IMR-90 (cell line): ENCODE measurements at regions not wholly inside any gene's neighbourhood (a gene's known extent, or its start where the extent isn't known, plus 50 kb on each side); places are given as distances from the start of the nearest gene placed in this dataset.

ENCODE experiments used
- ATAC-seq: fragments of 200-7000 bp; cut with Tn5 transposase; 2 replicates; pipeline ENCODE4 v1.9.1; 2020; ENCODE audit warnings: low read depth, mild to moderate bottlenecking, moderate library complexity
- BruUV-seq: library from RNA; stranded (reverse); fragments of 400-500 nt; replicated peaks from 2 replicates; lab custom pipeline; 2021; lab: Mats Ljungman, UMichigan
- CTCF ChIA-PET: fragments of 300-600 bp; formaldehyde crosslinking; extraction: SDS; loops from one replicate; lab custom pipeline; 2021; ENCODE audit warnings: antibody characterized with exemption; lab: Yijun Ruan, JAX
- POLR2A ChIA-PET: fragments of 300-600 bp; sonication (Branson Sonifier 250); formaldehyde crosslinking; loops from one replicate; lab custom pipeline; 2022; ENCODE audit warnings: antibody characterized with exemption; ENCODE audit not compliant: unreplicated experiment; lab: Charles Lee
- DNase-seq: peaks from one replicate; pipeline ENCODE4 v3.0.0; 2013
- H2AFZ ChIP-seq: replicated peaks from 2 replicates; pipeline ENCODE3; 2013; ENCODE audit warnings: low read length, mild to moderate bottlenecking; ENCODE audit not compliant: poor library complexity
- H2AK5ac ChIP-seq: 2 replicates; pipeline ENCODE4 v1.6.1; 2013; ENCODE audit warnings: low read depth, low read length, inconsistent platforms
- H2AK9ac ChIP-seq: replicated peaks from 2 replicates; pipeline ENCODE3; 2013; ENCODE audit warnings: mild to moderate bottlenecking, low read depth, low read length, moderate library complexity; ENCODE audit not compliant: poor library complexity
- H2BK120ac ChIP-seq: 2 replicates; pipeline ENCODE4 v1.6.1; 2013; ENCODE audit warnings: low read depth, low read length, inconsistent platforms
- H2BK15ac ChIP-seq: 3 replicates; pipeline ENCODE4 v1.6.1; 2013; ENCODE audit warnings: low read depth, low read length, inconsistent platforms
- H2BK20ac ChIP-seq: 2 replicates; pipeline ENCODE4 v1.6.1; 2013; ENCODE audit warnings: low read depth, mild to moderate bottlenecking, inconsistent platforms, low read length, moderate library complexity
- H2BK5ac ChIP-seq: 2 replicates; pipeline ENCODE4 v1.6.1; 2013; ENCODE audit warnings: mild to moderate bottlenecking, low read depth, low read length, inconsistent platforms; ENCODE audit not compliant: poor library complexity, severe bottlenecking
- H3K14ac ChIP-seq: replicated peaks from 2 replicates; pipeline ENCODE4 v1.6.1; 2013; ENCODE audit warnings: low read depth, low read length, inconsistent platforms
- H3K18ac ChIP-seq: 2 replicates; pipeline ENCODE4 v1.6.1; 2013; ENCODE audit warnings: low read depth, low read length, control low read depth
- H3K23ac ChIP-seq: 2 replicates; pipeline ENCODE4 v1.6.1; 2013; ENCODE audit warnings: low read depth, low read length, inconsistent platforms
- H3K27ac ChIP-seq: 2 replicates; pipeline ENCODE4 v1.5.1; 2013; ENCODE audit warnings: mild to moderate bottlenecking, control low read depth, low read length; ENCODE audit not compliant: insufficient read depth
- H3K27me3 ChIP-seq: 2 replicates; pipeline ENCODE4 v1.6.1; 2013; ENCODE audit warnings: low read length; ENCODE audit not compliant: control insufficient read depth, insufficient read depth
- H3K36me3 ChIP-seq: 2 replicates; pipeline ENCODE4 v1.6.1; 2013; ENCODE audit warnings: low read length, mixed read lengths; ENCODE audit not compliant: control insufficient read depth, insufficient read depth
- H3K4ac ChIP-seq: 2 replicates; pipeline ENCODE4 v1.6.1; 2013; ENCODE audit warnings: low read depth, low read length, inconsistent platforms
- H3K4me1 ChIP-seq: 2 replicates; pipeline ENCODE4 v1.6.1; 2013; ENCODE audit warnings: low read length, mixed read lengths; ENCODE audit not compliant: control insufficient read depth, insufficient read depth
- H3K4me2 ChIP-seq: 2 replicates; pipeline ENCODE4 v1.6.1; 2013; ENCODE audit warnings: low read depth, mild to moderate bottlenecking, control low read depth, low read length, moderate library complexity
- H3K4me3 ChIP-seq: 2 replicates; pipeline ENCODE4 v1.5.1; 2013; ENCODE audit warnings: low read depth, mild to moderate bottlenecking, control low read depth, low read length, moderate library complexity; ENCODE audit not compliant: insufficient read depth
- H3K56ac ChIP-seq: 2 replicates; pipeline ENCODE4 v1.6.1; 2013; ENCODE audit warnings: low read length, inconsistent platforms; ENCODE audit not compliant: insufficient read depth; ENCODE audit errors: extremely low read depth
- H3K79me1 ChIP-seq, 2 experiments: 2 replicates each; pipeline ENCODE4 v1.6.1; 2013; ENCODE audit warnings: low read length in 2 of 2, inconsistent platforms in 1 of 2, low read depth in 1 of 2
- H3K9ac ChIP-seq: 2 replicates; pipeline ENCODE4 v1.6.1; 2013; ENCODE audit warnings: low read depth, low read length, control low read depth
- H3K9me1 ChIP-seq: 2 replicates; pipeline ENCODE4 v1.6.1; 2013; ENCODE audit warnings: low read length, inconsistent platforms; ENCODE audit not compliant: insufficient read depth
- H3K9me3 ChIP-seq: 2 replicates; pipeline ENCODE4 v1.6.1; 2013; ENCODE audit warnings: low read length; ENCODE audit not compliant: control insufficient read depth, insufficient read depth
- H4K20me1 ChIP-seq: 2 replicates; pipeline ENCODE4 v1.6.1; 2013; ENCODE audit warnings: low read length, inconsistent platforms; ENCODE audit not compliant: insufficient read depth
- H4K5ac ChIP-seq: 2 replicates; pipeline ENCODE4 v1.6.1; 2013; ENCODE audit warnings: mild to moderate bottlenecking, low read depth, low read length, control low read depth
- H4K8ac ChIP-seq, 2 experiments: 2 replicates each; pipeline ENCODE4 v1.6.1; 2013; ENCODE audit warnings: low read depth in 2 of 2, low read length in 2 of 2, control low read depth in 1 of 2, inconsistent platforms in 1 of 2
- H4K91ac ChIP-seq: 2 replicates; pipeline ENCODE4 v1.6.1; 2013; ENCODE audit warnings: low read depth, low read length, inconsistent platforms; ENCODE audit not compliant: insufficient read depth
- BHLHE40 ChIP-seq: fragments of 150-350 bp; IDR thresholded peaks from 2 replicates; pipeline ENCODE4 v1.6.1; 2016; ENCODE audit warnings: mild to moderate bottlenecking, low read depth, low read length
- CEBPB ChIP-seq: IDR thresholded peaks from 2 replicates; pipeline ENCODE4 v1.6.1; 2012; ENCODE audit warnings: low read depth, low read length, improper control_type of control experiment
- CHD1 ChIP-seq: IDR thresholded peaks from 2 replicates; pipeline ENCODE4 v1.6.1; 2012; ENCODE audit warnings: low read depth, low read length, improper control_type of control experiment
- FOS ChIP-seq: fragments of 150-350 bp; IDR thresholded peaks from 2 replicates; pipeline ENCODE4 v1.6.1; 2016; ENCODE audit warnings: low read depth, low read length
- MAFK ChIP-seq: IDR thresholded peaks from 2 replicates; pipeline ENCODE4 v1.6.1; 2012; ENCODE audit warnings: low read depth, low read length, improper control_type of control experiment
- MAZ ChIP-seq: IDR thresholded peaks from 2 replicates; pipeline ENCODE4 v1.6.1; 2012; ENCODE audit warnings: low read depth, mild to moderate bottlenecking, low read length, improper control_type of control experiment, moderate library complexity, borderline replicate concordance
- MXI1 ChIP-seq: IDR thresholded peaks from 2 replicates; pipeline ENCODE4 v1.6.1; 2012; ENCODE audit warnings: low read depth, mild to moderate bottlenecking, low read length, moderate library complexity, borderline replicate concordance
- NFE2L2 ChIP-seq: fragments of 150-350 bp; IDR thresholded peaks from 2 replicates; pipeline ENCODE4 v1.6.1; 2016; ENCODE audit warnings: low read depth, mild to moderate bottlenecking, low read length
- POLR2A ChIP-seq: IDR thresholded peaks from 2 replicates; pipeline ENCODE4 v1.6.1; 2012; ENCODE audit warnings: mild to moderate bottlenecking, low read depth, low read length
- RAD21 ChIP-seq: IDR thresholded peaks from 2 replicates; pipeline ENCODE4 v1.6.1; 2012; ENCODE audit warnings: low read length, improper control_type of control experiment
- RCOR1 ChIP-seq: IDR thresholded peaks from 2 replicates; pipeline ENCODE4 v1.6.1; 2012; ENCODE audit warnings: mild to moderate bottlenecking, low read length, improper control_type of control experiment; ENCODE audit not compliant: insufficient replicate concordance
- RFX5 ChIP-seq: IDR thresholded peaks from 2 replicates; pipeline ENCODE4 v1.8.0; 2012; ENCODE audit warnings: low read depth, mild to moderate bottlenecking, low read length, moderate library complexity
- SMC3 ChIP-seq: fragments of 150-350 bp; IDR thresholded peaks from 2 replicates; pipeline ENCODE4 v1.6.1; 2016; ENCODE audit warnings: low read depth, mild to moderate bottlenecking, antibody characterized with exemption, low read length, moderate library complexity
- WGBS, 2 experiments: methylation state at CpG; one replicate each; pipeline versions ENCODE4 v1.1.5 to v1.1.7; 2013; ENCODE audit warnings: missing lambda C conversion rate in 2 of 2; ENCODE audit not compliant: insufficient read length in 1 of 2; ENCODE audit errors: extremely low coverage in 2 of 2; 5-methylcytosine and 5-hydroxymethylcytosine counted together
- dilution Hi-C: fragments of 300-500 bp; cut with HindIII; formaldehyde crosslinking; loops from one replicate; pipeline ENCODE4 v1.14.3; 2018; ENCODE audit warnings: low sequenced_read_pairs; ENCODE audit not compliant: unreplicated experiment
- in situ Hi-C: fragments of 300-500 bp; cut with MboI; formaldehyde crosslinking; loops from 3 replicates; pipeline ENCODE4 v1.14.3; 2019; ENCODE audit warnings: low sequenced_read_pairs, inconsistent platforms, mixed read lengths
- intact Hi-C: fragments of 100-400 bp; cut with micrococcal nuclease; formaldehyde crosslinking; loops from 2 replicates; pipeline ENCODE4 v1.10.0; 2022
- TF ChIP-seq, protein P1 (sequence below): fragments of 150-350 bp; IDR thresholded peaks from 2 replicates; pipeline ENCODE4 v1.6.1; 2017; ENCODE audit warnings: mild to moderate bottlenecking, antibody characterized with exemption, low read length, low read depth
- TF ChIP-seq, protein P2 (sequence below): fragments of 150-350 bp; IDR thresholded peaks from 2 replicates; pipeline ENCODE4 v1.6.1; 2016; ENCODE audit warnings: low read depth, mild to moderate bottlenecking, low read length, moderate library complexity, borderline replicate concordance
- TF ChIP-seq, protein P3 (sequence below): conservative IDR thresholded peaks from 2 replicates; pipeline ENCODE4 v1.5.1; 2012; ENCODE audit warnings: mild to moderate bottlenecking, low read depth, low read length, improper control_type of control experiment

DNA sequence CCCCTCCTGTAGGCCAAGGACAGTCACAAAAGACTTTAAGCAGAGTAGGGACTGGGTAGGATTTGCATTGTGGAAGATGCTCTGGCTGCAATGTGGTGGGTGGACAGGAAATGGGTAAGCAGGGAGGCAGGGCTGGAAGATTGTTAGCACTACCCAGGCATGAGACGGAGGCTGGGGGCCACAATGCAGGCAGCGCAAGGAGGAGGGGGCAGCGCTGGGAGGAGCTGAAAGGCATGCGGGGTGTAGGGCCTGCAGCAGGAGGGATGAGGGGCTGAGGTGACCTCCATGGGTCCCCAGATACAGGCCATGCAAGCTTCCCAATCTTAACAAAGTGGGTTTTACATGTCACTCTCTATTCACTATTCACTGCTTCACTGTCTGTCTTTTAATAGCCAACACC, 213.1 kb downstream of the CXCL12 start:
- H2BK20ac ChIP-seq, result no peak overlapping the region
- in situ Hi-C loops (no loop called here), intact Hi-C loops (no loop called here), dilution Hi-C loops (no loop called here)
- H3K18ac ChIP-seq, result no peak overlapping the region
- no peak overlapping the region for H4K91ac ChIP-seq
- no peak overlapping the region for H2AK9ac ChIP-seq
- H2BK5ac ChIP-seq, result no peak overlapping the region
- H4K5ac ChIP-seq, result no peak overlapping the region
- no peak overlapping the region for H3K9ac ChIP-seq
- H2AFZ ChIP-seq, result no peak overlapping the region
- ChIA-PET POLR2A (no interaction called here), CTCF (no interaction called here)
- TF ChIP-seq RFX5 (no peak), FOS (no peak), MXI1 (no peak), RCOR1 (no peak), CHD1 (no peak), SMC3 (no peak), POLR2A (no peak), NFE2L2 (no peak), BHLHE40 (no peak), RAD21 (no peak), MAZ (no peak), MAFK (no peak), CEBPB (no peak)
- TF ChIP-seq, protein P1, sequence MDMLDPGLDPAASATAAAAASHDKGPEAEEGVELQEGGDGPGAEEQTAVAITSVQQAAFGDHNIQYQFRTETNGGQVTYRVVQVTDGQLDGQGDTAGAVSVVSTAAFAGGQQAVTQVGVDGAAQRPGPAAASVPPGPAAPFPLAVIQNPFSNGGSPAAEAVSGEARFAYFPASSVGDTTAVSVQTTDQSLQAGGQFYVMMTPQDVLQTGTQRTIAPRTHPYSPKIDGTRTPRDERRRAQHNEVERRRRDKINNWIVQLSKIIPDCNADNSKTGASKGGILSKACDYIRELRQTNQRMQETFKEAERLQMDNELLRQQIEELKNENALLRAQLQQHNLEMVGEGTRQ, result no peak
- TF ChIP-seq, protein P2, sequence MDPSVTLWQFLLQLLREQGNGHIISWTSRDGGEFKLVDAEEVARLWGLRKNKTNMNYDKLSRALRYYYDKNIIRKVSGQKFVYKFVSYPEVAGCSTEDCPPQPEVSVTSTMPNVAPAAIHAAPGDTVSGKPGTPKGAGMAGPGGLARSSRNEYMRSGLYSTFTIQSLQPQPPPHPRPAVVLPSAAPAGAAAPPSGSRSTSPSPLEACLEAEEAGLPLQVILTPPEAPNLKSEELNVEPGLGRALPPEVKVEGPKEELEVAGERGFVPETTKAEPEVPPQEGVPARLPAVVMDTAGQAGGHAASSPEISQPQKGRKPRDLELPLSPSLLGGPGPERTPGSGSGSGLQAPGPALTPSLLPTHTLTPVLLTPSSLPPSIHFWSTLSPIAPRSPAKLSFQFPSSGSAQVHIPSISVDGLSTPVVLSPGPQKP, result no peak
- TF ChIP-seq, protein P3, sequence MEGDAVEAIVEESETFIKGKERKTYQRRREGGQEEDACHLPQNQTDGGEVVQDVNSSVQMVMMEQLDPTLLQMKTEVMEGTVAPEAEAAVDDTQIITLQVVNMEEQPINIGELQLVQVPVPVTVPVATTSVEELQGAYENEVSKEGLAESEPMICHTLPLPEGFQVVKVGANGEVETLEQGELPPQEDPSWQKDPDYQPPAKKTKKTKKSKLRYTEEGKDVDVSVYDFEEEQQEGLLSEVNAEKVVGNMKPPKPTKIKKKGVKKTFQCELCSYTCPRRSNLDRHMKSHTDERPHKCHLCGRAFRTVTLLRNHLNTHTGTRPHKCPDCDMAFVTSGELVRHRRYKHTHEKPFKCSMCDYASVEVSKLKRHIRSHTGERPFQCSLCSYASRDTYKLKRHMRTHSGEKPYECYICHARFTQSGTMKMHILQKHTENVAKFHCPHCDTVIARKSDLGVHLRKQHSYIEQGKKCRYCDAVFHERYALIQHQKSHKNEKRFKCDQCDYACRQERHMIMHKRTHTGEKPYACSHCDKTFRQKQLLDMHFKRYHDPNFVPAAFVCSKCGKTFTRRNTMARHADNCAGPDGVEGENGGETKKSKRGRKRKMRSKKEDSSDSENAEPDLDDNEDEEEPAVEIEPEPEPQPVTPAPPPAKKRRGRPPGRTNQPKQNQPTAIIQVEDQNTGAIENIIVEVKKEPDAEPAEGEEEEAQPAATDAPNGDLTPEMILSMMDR, result no peak
- H3K9me1 ChIP-seq, result no peaks in the 10 kb centered on the region
- no peaks in the 10 kb centered on the region for H3K9me3 ChIP-seq
- H3K56ac ChIP-seq, result no peak overlapping the region
- no peak for ATAC-seq
- no peak overlapping the region for H3K14ac ChIP-seq
- no peak overlapping the region for H4K8ac ChIP-seq
- H3K23ac ChIP-seq, result no peak overlapping the region
- no peak overlapping the region for H3K4me3 ChIP-seq
- DNase-seq, result no peak
- no peak overlapping the region for H3K4ac ChIP-seq
- no peak overlapping the region for H3K4me2 ChIP-seq
- no peak overlapping the region for H3K27ac ChIP-seq
- no peaks in the 10 kb centered on the region for H4K20me1 ChIP-seq
- H2BK15ac ChIP-seq, result no peak overlapping the region
- BruUV-seq, result no TSS peak
- H2AK5ac ChIP-seq, result no peak overlapping the region
- peaks cover 21% of the 10 kb centered on the region for H3K27me3 ChIP-seq
- H3K4me1 ChIP-seq, result peaks cover 4% of the 10 kb centered on the region
- H3K36me3 ChIP-seq, result no peaks in the 10 kb centered on the region
- no peak overlapping the region for H2BK120ac ChIP-seq
- H3K79me1 ChIP-seq, result no peaks in the 10 kb centered on the region
- no CpG with 5 or more reads among the region's 4 CpGs for WGBS, 2 experiments
